HG03280 (cell line): ENCODE measurements at regions not wholly inside any gene's neighbourhood (a gene's known extent, or its start where the extent isn't known, plus 50 kb on each side); places are given as distances from the start of the nearest gene placed in this dataset.
A peak's percentile ranks its signal among the peaks of the same experiment; 100 is the strongest.

ENCODE experiments used
- ATAC-seq: cut with Tn5 transposase; IDR thresholded peaks from one replicate; pipeline ENCODE4 v1.9.1; 2021; ENCODE audit warnings: mild to moderate bottlenecking, moderate library complexity; ENCODE audit not compliant: unreplicated experiment

DNA sequence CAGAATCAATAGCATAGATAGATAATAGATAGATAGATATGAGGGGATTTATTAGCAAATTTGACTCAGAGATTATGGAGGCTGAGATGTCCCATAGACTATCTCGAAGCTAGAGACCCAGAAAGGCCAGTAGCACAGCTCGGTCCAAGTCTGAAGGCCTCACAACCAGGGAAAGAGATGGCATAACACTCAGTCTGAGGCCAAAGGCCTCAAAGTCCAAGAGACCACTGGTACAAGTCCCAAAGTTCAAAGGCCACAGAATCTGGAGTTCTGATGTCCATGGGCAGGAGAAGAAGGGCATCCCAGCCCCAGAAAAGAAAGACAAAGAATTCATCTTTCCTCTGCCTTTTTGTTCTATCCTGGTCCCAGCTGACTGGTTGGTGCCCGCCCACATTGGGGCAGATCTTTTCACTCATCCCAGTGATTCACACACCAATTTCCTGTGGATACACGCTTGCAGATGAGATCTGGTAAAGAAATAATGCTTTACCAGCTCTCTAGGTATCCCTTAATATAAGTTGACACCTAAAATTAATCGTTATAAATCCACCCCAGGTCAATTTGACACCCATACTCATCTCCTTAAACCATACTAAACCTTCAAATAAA lies 127.8 kb upstream of the FBN2 start:
- no peak for ATAC-seq

DNA sequence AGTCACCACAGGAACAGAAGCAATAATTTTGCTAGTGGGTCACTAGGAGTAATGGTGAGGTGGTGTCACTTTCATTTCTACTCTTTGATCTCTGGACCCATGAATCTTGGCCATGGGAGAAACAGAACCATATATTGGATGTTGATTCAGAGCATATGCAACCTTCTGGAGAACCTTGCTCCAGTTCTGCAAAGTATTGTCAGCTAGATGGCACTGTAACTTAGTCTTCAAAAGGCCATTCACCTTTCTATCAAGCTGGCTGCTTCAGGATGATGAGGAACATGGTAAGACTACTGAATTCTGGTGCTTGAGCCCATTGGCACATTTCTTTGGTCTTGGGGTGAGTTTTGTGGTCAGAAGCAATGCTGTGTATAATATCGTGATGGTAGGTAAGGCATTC lies 129.1 kb upstream of the FBN2 start:
- no peak for ATAC-seq

DNA sequence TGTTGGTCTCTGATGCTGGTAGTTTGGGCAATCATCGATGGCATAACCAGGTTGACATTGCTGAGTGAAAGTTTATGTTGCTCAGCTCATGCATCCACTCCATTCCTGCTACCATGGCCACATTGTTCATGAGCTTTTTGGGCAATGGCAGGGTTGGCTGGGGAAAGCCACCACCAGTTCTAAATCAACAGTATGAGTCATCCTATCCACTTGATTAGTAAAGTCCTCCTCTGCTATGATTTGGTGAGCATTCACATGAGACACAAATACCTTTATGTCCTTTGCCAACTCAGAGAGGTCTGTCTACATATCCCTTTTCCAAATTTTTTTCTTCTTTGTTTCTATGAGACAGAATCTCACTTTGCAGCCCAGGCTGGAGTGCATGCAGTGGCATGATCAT lies 129.7 kb upstream of the FBN2 start:
- ATAC-seq: no peak

DNA sequence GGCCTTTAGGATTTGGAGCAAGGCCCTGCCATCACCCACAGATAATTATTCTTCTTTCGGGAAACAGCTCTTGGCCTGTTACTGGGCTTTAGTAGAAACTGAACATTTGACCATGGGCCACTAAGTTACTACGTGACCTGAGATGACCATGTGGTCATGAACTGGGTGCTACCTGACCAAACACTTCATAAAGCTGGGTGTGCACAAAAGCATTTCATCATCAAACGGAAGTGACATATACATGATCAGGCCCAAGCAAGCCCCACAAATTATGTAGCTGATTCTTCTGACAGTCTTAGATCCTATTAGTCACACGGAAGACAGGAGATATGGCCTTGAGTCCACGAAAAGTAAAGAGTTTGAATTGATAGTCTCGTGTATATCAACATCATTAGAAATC lies 130.9 kb upstream of the FBN2 start:
- no peak for ATAC-seq

DNA sequence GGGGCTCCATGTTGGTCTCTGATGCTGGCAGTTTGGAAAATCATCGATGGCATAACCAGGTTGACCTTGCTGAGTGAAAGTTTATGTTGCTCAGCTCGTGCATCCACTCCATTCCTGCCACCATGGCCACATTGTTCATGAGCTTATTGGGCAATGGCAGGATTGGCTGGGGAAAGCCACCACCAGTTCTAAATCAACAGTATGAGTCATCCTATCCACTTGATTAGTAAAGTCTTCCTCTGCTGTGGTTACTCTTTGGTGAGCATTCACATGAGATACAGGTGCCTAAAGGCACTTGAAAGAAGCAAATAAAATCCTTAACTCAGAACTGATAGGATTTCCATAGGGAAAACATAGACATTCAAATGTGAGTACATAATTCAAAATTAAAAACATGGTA lies 131.8 kb upstream of the FBN2 start:
- ATAC-seq: no peak

DNA sequence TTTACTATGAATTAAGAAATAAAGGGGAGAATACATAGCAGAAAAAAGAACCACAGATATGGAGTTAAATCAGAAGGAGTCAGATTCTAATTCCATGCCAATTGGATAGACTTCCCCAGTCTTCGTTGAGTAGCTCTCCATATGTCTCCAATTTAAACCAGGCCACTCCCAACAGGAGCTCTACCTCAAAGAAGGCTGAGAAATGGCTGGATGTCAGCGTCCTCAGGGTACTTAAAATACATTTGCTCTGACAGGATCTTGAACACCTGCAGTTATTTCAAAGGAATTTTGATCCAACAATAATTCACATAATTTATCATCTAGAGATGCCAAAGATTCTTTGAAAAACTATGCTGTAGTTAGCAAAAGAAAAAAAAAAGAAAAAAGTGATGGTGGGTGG lies 133.9 kb upstream of the FBN2 start:
- ATAC-seq: no peak

DNA sequence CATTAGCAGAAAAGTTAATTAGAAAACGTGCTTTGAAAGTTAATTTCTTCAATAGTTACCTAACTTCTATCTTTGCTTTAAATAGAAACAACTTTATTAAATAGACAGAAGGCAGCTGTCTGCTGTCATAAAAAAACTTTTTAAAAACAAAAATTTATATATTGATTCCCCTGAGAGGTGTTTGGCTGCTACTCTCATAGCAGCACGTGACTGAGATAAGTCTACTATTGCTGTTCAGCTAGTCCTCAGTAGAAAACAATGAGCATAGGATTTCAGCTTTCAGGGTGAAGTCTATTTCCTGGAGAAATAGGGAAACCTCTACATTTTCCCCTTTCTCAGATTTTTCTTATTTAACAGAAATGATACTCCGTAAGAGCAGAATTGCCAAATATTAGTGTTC lies 135.0 kb upstream of the FBN2 start:
- ATAC-seq: no peak

DNA sequence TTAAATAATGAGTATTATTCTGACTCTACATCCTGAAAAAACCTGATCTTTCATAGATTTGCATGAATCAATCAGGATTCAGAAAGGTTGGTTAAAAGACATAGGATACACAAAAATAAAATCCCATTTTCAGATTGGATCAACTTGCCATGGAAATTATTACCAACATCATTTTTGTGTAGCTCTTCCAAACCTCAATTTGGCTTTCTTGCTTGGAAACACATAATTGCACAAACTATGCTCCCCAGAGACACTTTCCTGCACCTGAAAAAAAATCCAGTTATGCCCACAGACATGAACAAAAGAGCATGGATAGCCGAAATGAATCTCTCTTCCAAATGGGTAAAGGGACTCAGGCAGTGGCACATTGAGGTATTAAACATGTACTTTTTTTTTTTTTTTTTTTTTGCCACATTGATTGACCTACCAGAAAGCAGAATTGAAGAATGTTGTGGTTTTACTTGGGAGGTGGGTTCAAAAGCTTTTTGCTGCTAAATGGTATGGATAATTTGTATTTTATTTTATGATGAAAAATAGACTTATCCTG lies 135.4 kb upstream of the FBN2 start:
- no peak for ATAC-seq

DNA sequence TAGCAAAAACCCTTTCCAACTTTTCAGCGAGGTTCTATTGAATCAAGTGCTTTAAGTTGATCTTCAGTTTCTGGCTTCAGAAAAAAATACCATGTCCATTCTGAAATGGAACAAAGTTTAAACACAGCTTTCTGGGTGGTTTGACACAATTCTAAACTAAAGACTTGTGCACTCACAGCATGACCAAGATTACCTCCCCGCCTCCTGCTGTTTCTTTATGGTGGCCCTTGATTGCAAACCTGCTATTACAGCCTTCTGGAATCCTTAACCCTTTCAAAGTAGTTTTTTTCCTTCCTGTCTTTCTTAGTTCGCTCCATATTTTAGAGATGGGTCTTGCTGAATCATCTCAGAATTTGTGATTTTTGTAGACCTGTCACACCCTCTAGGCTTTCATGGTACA lies 135.9 kb upstream of the FBN2 start:
- ATAC-seq: no peak

DNA sequence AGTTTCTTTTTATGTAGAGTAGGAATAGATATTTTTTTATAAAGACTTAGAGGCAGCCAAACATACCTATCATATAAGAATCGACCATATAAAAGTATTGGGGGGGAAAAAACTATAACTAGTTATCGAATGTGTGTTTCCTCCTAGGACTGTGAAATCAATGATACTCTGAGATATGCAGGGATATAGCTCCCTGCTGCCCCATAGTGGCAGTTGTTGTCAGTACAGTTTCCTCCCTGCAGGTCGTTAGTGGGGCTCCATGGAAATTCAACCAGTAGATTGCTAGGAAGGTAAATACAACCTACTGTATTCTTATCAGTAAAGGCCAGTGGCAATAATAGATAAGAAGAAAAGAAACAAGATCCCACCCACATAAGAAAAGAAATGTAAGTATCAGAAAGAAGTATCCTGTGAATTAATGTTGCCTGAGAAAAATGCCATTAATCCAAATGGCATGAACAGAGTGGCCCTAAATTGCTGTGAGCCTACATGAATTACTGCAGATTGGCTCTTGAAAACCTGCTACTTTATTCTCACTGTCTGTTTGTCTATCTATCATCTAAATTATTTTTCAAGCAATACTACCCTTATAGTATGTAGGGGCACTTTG lies 136.9 kb upstream of the FBN2 start:
- peak; percentile 79 for ATAC-seq

DNA sequence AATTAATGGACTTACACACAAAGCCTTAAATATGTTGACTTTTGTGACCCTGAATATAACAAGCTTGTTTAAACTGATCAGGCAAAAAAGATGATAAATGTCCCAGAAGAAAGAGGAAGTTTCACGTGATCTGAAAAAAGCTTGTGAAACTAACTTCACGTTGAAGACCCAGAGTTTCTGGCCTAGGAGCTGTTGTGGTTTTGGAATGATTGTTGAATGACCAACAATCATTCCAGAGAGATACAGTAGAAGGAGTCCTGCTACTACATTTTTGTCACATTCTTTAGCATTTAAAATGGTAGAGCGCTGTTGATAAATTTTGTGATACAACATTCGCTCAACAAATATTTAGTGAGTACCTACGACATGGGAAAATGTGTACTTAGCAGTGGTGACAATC lies 143.1 kb upstream of the FBN2 start:
- no peak for ATAC-seq

DNA sequence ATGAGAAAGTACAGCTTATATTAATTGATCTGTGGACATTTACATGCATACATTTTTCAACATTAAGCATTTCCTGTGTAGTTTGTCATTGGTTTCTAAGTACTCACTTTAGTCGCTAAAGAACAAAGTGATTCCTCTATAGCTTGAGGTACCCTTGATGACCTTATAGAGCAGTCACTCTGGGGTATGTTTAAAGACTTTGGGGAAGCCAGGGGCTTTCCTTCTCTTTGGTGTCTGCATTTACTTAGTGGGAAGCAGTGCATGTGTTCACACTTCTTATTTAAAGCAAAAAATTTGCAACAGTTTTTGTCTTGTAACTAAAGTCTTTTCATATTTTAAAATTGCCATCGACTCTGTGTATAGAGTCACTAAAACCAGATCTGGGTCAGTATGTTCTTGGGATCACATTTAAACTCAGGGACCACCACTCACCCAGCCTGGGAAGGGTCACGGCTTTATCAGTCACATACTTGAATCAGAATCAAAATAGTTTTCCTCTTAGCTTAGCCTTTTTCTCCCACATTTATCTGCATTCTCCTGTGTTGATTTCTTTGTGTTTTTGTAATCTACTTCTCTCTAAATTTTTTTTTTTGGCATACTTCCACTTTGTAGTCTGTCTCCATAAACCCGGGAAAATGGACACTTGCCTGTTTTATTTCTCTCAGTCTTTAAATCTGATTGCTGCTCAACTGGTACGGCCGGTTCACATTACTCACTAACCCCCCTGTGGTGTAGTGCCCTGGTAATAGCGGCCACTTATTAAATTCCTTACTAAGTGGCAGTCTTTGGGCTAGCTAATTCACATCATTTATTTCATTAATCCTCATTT lies 143.9 kb upstream of the FBN2 start:
- no peak for ATAC-seq

DNA sequence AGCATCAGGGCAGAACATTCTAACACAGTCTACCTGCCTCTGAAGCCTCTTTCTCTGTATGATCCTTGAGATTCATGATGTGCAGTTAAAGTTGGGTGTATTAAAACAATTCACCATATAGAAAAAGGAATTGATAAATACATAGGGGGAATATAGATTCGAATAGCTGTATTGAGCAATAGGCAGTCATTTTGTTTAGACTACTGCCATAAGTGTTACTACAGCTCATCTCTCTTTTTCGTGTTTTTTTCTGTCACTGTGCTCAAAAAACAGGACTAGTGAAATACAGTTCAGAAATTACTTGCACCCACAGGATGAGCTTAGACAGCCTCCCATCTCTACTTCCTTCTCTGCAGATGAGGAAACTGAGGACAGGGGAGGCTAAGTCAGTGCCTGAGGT lies 144.6 kb upstream of the FBN2 start:
- no peak for ATAC-seq

DNA sequence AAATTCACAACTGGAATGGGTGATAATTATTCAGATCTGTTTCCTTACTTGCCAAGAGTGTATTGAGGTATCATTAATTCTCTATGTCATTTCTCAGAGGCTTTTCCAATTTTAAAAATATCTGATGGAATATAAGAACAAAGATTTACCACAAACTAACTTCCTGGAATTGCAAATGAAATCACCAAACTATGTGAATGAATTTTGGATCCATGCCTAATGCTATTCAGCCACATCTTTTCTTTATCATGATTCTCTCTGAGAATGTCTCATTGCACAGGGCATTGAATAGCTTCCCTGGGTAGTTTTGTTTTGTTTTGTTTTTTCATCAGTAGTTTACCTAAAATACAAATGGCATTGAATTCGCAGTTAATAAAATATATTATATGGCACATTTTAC lies 146.9 kb upstream of the FBN2 start:
- no peak for ATAC-seq

DNA sequence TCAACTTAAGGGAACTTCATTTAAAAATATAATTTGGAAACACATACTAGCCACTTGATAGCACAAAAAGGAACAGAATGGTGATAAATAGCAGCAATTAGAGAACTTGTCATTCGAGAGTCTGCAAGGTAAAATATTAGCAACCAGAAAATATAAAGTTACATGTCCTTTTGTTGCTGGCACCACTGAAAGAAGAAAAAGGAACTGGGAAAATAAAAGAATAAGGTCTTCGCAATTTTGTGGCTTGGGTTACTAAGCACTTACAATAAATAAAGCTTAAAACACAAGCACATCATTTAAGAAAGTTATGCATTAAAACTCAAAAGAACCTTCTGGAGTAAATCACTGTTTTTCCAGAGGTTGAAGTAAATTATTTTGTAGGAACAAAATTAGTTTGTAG lies 149.9 kb upstream of the FBN2 start:
- no peak for ATAC-seq

DNA sequence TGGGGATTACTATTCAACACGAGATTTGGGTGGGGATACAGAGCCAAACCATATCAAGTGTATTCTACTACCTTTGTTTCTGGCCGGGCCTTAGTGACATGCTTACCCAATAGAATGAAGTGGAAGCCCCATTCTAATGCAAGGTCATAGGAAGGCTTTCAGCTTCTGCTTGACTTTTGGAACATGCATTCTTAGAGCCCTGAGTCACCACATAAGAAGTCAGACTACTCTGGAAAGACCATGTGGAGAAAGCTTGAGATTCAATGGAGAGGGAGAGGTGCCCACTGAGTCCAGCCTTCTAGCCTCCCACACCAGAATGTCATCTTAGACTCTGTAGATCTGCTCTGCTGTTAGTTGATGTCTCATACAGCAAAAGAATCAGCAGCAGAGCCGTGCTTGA lies 155.7 kb upstream of the FBN2 start:
- ATAC-seq: no peak

DNA sequence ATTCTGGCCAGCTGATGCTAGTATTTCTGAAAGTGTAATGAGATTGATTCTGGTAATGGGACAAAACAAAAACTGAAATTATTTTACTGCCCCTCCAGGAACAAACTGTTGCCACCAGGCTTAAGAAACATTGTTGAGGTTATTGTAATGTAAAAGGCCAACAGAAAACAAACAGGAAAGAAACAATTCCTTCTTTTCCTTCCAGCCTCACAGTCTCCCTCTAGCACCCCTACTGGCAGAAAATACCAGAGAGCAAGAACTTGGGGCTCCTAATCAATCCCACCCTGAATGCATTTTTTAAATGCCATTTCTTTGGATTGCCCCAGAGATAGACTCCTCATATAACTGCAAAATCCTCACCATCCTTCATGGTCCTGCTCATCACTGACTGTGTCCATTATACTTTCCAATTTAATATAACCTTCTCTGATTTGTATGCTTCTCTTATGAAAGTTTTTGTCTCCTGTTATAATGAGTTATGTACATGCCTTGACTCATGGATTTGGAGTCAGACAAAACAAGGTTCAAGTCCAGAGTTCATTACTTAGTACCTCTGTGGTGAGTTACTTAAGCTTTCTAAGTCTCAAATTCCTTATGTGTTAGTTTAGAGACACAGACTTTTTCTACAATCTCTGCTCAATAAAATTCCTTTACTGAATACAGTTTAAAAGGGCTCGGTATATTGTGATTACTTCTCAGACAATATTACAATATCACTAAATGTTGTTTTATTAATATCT lies 157.9 kb upstream of the FBN2 start:
- no peak for ATAC-seq

DNA sequence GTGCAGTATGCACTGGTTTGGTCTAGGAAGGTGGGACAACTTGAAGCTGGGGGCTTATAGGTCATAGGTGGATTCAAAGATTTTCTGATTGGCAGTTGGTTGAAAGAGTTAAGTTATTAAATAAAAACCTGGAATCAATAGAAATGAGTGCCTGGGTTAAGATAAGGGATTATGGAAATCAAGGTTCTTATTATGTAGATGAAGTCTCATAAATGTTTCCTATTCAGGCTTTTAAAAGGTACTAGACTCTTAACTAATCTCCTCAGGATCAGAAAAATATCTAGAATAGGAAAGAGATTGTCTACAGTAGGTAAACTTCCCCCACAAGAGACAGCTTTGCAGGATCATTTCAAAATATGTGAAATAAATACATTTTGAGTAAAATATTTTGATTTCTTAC lies 163.3 kb upstream of the FBN2 start:
- ATAC-seq: no peak

DNA sequence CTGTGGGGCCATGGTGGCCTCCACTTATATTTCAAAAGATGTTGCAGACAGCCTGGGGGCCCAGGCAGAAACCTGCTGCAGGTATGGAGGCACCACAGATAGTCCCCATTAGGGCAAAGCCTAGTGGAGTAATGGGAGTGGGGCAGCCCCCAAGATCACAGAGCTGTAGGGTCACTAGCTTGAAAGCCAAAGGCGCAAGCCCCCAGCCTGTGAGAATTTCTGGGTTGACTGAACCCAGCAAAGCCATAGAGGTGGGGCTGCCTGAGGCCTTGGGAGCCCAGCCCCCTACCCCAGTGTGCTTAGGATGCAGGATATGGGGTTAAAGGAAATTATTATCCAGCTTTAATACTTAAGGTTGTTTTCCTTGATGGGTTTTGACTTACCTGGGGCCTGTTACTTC lies 165.3 kb upstream of the FBN2 start:
- ATAC-seq: no peak

DNA sequence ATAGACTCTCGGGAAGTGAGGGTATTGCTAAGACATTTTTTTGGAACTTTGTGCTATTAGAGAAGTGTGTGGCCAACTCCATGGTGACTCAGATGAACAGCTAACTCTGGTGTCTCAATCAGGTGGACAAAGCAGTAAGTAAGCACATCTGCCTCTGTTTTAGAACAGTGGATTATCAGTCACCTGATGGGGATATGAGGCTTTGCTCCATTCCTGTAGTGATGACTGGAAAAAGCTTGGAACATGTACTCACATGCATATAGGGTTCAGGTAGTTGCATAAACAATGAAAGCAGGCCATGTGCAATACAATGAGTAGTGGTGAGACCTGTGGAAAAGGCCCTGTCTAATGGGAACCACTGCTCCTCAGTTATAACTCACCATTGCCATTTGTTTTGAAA lies 168.2 kb upstream of the FBN2 start:
- no peak for ATAC-seq

DNA sequence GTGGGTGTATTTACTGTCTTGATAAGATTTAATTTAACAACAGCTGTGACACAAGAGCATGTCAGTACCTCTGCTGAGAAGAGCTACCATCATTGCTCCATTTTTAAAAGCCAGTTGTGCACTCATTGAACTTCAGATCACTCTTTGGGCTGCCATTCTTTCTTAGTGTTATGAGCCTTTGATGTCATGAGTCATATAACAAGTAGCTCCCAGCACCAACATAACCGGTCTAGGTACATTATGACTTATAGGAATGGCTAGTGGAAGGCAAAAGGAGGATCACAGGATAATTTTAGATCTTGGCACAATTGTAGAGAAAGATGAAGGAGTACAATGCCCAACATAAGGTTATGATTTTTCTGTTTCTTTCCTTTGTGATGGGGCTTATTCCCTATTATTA lies 170.8 kb upstream of the FBN2 start:
- no peak for ATAC-seq
